ENCODE measurements at regions not wholly inside any gene's neighbourhood (a gene's known extent, or its start where the extent isn't known, plus 50 kb on each side); places are given as distances from the start of the nearest gene placed in this dataset.

- no peak for DNase-seq
Observed at GRCh38 chr13:62292714-62293480, 877.2 kb upstream of the PCDH20 start.

- DNase-seq, result no peak
Observed at GRCh38 chr13:62290542-62290941, 874.9 kb upstream of the PCDH20 start.

GRCh38 chr13:62287764-62288163 is 872.1 kb upstream of the PCDH20 start:
- DNase-seq, result no peak

GRCh38 chr13:62280590-62280989 is 864.9 kb upstream of the PCDH20 start:
- DNase-seq, result no peak

GRCh38 chr13:62278271-62278670 is 862.6 kb upstream of the PCDH20 start:
- DNase-seq, result no peak

- no peak for DNase-seq
Observed at GRCh38 chr13:62251734-62252133, 836.1 kb upstream of the PCDH20 start.

GRCh38 chr13:62250501-62251201 is 835.0 kb upstream of the PCDH20 start:
- DNase-seq, result no peak

- DNase-seq, result no peak
Observed at GRCh38 chr13:62246581-62246980, 830.9 kb upstream of the PCDH20 start.

GRCh38 chr13:62243106-62243505 is 827.5 kb upstream of the PCDH20 start:
- DNase-seq, result no peak

GRCh38 chr13:62234780-62235440 is 819.3 kb upstream of the PCDH20 start:
- DNase-seq, result no peak

GRCh38 chr13:62210951-62211350 is 795.3 kb upstream of the PCDH20 start:
- DNase-seq, result no peak

- DNase-seq, result no peak
Observed at GRCh38 chr13:62209529-62209928, 793.9 kb upstream of the PCDH20 start.

- DNase-seq, result no peak
Observed at GRCh38 chr13:62207388-62207787, 791.7 kb upstream of the PCDH20 start.

- no peak for DNase-seq
Observed at GRCh38 chr13:62206165-62206564, 790.5 kb upstream of the PCDH20 start.

GRCh38 chr13:62205273-62205672 is 789.6 kb upstream of the PCDH20 start:
- no peak for DNase-seq

- no peak for DNase-seq
Observed at GRCh38 chr13:62194371-62194770, 778.7 kb upstream of the PCDH20 start.

GRCh38 chr13:62193919-62194318 is 778.3 kb upstream of the PCDH20 start:
- no peak for DNase-seq

GRCh38 chr13:62185631-62186255 is 770.1 kb upstream of the PCDH20 start:
- DNase-seq, result no peak

GRCh38 chr13:62176051-62176450 is 760.4 kb upstream of the PCDH20 start:
- no peak for DNase-seq

- no peak for DNase-seq
Observed at GRCh38 chr13:62173958-62174357, 758.3 kb upstream of the PCDH20 start.

GRCh38 chr13:62171697-62172096 is 756.0 kb upstream of the PCDH20 start:
- DNase-seq, result no peak

- no peak for DNase-seq
Observed at GRCh38 chr13:62168891-62169290, 753.2 kb upstream of the PCDH20 start.

- no peak for DNase-seq
Observed at GRCh38 chr13:62167650-62168172, 752.1 kb upstream of the PCDH20 start.

Data from CD4-positive, alpha-beta T cell treated with Interleukin-12 subunit alpha and Interleukin-12 subunit beta, for 1 hour (primary cell).